SJSA1 (cell line): ENCODE measurements at regions not wholly inside any gene's neighbourhood (a gene's known extent, or its start where the extent isn't known, plus 50 kb on each side); places are given as distances from the start of the nearest gene placed in this dataset.

ENCODE experiments used
- DNase-seq, 2 experiments: peaks; one replicate each; pipeline ENCODE4 v3.0.0-alpha.2; 2015 to 2020; ENCODE audit warnings: low spot score in 2 of 2, low read depth in 1 of 2
- H3K27ac ChIP-seq: fragments of 250-450 bp; sonication (Bioruptor Pico); 2 replicates; pipeline ENCODE4 v1.5.1; 2020; ENCODE audit warnings: mild to moderate bottlenecking, moderate library complexity
- H3K27me3 ChIP-seq: fragments of 250-450 bp; sonication (Bioruptor Pico); replicated peaks from 2 replicates; pipeline ENCODE4 v1.5.1; 2020; ENCODE audit warnings: mild to moderate bottlenecking, moderate library complexity
- H3K36me3 ChIP-seq: fragments of 250-450 bp; sonication (Bioruptor Pico); 2 replicates; pipeline ENCODE4 v1.5.1; 2020; ENCODE audit warnings: mild to moderate bottlenecking
- H3K4me1 ChIP-seq: fragments of 250-450 bp; sonication (Bioruptor Pico); replicated peaks from 2 replicates; pipeline ENCODE4 v1.6.1; 2021; ENCODE audit warnings: mild to moderate bottlenecking
- H3K4me3 ChIP-seq: fragments of 250-450 bp; sonication (Bioruptor Pico); 2 replicates; pipeline ENCODE4 v1.5.1; 2020; ENCODE audit warnings: mild to moderate bottlenecking
- H3K9me3 ChIP-seq: fragments of 250-450 bp; sonication (Bioruptor Pico); replicated peaks from 2 replicates; pipeline ENCODE4 v1.5.1; 2020; ENCODE audit warnings: mild to moderate bottlenecking

DNA sequence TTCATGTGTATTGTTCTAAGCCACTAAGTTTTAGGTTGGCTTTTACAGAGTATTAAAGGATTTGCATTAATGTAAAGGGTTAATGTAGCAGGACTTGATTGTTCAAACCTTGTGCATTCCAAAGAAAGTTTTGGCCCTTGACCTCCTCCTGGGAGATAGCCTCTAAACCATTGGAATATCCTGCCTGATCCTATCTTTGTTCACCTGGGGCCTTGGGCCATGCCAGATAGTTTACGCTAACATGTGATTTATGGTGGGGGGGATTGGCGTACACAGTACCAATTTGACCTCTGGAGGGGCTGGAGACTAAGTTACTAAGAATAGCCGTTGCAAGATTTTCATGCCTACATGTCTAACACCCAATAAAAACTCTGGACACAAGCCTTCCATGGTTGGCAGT is 1002.7 kb upstream of the PABPC4L start:
- Histone ChIP-seq H3K36me3 (no peaks in the 10 kb centered on the region), H3K4me1 (no peaks in the 10 kb centered on the region), H3K27me3 (no peaks in the 10 kb centered on the region), H3K4me3 (no peak overlapping the region), H3K9me3 (no peaks in the 10 kb centered on the region), H3K27ac (no peak overlapping the region)
- no peak for DNase-seq

DNA sequence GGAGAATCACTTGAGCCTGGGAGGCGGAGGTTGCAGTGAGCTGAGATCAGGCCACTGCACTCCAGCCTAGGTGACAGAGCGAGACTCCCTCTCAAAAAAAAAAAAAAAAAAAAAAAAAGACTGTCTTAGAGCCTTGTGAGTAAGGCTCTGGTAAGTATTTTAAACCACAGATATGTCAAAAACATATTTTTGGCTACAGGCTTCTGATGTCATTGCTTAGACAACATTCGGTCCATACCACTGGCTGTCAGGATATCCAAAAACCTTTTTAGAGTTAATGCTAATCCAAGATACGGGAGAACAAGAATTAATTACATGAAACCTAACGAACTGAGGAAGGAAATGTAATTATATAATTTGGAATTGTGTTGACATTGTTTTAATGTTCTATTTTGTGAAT is 999.5 kb upstream of the PABPC4L start:
- Histone ChIP-seq H3K4me1 (no peaks in the 10 kb centered on the region), H3K9me3 (no peaks in the 10 kb centered on the region), H3K4me3 (no peak overlapping the region), H3K27ac (no peak overlapping the region), H3K36me3 (no peaks in the 10 kb centered on the region), H3K27me3 (no peaks in the 10 kb centered on the region)
- no peak for DNase-seq

DNA sequence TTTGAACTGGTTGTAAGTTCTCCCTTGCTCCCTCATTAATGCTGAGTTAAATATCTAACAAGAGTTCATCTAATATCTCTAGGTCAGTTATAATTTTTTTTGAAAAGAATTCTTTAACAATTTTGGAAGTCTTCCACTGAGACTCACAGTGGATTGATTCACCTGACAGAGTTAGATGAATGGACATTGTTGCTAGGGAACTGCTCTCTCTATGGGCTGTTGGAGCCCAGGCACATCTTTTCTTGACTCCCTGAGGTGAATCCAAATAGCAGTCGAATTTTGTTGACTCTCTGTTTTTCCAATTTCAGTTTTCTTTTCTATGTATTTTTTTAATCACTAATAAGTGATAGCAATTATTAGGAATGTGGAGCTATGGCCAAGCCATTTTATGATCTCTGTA is 996.1 kb upstream of the PABPC4L start:
- no peak for DNase-seq
- no peak overlapping the region for H3K4me3 ChIP-seq
- H3K4me1 ChIP-seq, result no peaks in the 10 kb centered on the region
- no peaks in the 10 kb centered on the region for H3K9me3 ChIP-seq
- H3K36me3 ChIP-seq, result no peaks in the 10 kb centered on the region
- H3K27me3 ChIP-seq, result no peaks in the 10 kb centered on the region
- no peak overlapping the region for H3K27ac ChIP-seq

DNA sequence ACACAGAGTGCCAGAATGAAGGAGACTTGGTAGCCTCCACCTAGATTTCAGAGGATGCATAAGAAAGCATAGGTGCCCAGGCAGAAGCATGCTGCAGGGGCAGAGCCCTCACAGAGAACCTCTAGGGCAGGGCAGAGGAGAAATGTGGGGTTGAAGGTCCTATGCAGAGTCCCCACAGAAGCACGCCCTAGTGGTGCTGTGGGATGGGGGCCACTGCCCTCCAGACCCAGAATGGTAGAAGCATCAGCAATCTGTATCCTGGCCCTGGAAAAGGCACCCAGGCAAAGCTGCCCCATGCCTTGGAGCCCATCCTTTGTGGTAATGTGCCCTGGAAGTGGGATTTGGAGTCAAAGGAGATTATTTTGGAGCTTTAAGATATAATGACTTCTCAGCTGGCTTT is 992.9 kb upstream of the PABPC4L start:
- Histone ChIP-seq H3K9me3 (no peaks in the 10 kb centered on the region), H3K4me1 (no peaks in the 10 kb centered on the region), H3K36me3 (no peaks in the 10 kb centered on the region), H3K27ac (no peak overlapping the region), H3K4me3 (no peak overlapping the region), H3K27me3 (no peaks in the 10 kb centered on the region)
- no peak for DNase-seq

DNA sequence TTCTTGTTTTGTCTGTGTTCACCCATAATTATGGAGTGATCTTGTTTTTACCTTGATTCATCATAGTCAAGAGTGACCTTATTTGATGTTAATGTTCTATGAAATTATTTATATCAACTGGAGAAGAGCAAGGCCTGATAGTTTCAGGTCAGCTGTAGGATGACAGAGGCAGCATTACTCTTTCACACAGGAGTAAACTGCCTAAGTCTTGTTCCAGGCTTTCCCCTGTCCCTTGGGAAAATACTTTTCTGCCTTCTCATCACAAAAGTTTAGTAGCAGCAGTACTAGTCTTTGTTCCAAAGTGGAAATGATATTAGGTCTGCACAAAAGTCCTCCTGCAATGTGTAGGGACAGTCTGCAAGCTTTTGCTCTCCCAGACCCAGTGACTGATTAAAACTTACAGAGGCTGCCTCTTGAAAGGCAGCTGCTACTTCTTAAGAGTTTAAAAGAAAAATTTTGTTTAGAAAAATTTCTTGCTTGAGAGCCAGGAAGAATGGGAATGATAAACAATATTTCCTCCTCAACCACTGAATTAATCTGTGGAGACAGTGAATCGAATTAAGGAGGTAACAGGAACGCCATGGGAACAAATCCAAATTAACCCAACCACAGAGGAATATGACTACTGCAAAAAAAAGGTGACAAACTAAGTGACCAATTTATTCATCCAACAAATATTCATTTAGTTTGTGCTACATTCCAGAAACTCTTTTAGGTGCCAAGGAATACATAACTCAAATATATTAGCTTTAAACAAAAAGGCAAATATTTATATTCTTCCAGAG is 991.4 kb upstream of the PABPC4L start:
- Histone ChIP-seq H3K27me3 (no peaks in the 10 kb centered on the region), H3K4me3 (no peak overlapping the region), H3K4me1 (no peaks in the 10 kb centered on the region), H3K36me3 (no peaks in the 10 kb centered on the region), H3K9me3 (no peaks in the 10 kb centered on the region), H3K27ac (no peak overlapping the region)
- DNase-seq, result no peak

DNA sequence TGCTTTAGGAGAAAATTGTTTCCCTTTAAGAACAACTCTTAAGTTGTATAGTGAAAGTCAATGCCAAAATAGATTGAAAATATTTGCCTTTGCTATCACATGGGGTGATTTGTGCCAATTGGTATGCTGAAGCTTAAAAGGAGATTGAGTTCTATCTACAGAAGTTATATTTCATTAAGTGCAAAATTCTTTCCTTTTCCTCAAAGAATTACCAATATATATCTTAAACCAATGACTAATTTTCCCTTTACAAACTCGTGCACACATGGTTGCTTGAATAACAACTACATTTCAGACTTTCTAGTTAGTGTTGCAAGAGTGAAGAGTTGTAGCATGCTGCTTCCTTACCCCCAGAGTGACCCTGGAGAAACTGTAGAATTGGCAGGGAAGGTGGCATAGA is 990.0 kb upstream of the PABPC4L start:
- no peaks in the 10 kb centered on the region for H3K36me3 ChIP-seq
- no peak overlapping the region for H3K27ac ChIP-seq
- H3K4me3 ChIP-seq, result no peak overlapping the region
- H3K27me3 ChIP-seq, result no peaks in the 10 kb centered on the region
- DNase-seq, result no peak
- no peaks in the 10 kb centered on the region for H3K9me3 ChIP-seq
- no peaks in the 10 kb centered on the region for H3K4me1 ChIP-seq

DNA sequence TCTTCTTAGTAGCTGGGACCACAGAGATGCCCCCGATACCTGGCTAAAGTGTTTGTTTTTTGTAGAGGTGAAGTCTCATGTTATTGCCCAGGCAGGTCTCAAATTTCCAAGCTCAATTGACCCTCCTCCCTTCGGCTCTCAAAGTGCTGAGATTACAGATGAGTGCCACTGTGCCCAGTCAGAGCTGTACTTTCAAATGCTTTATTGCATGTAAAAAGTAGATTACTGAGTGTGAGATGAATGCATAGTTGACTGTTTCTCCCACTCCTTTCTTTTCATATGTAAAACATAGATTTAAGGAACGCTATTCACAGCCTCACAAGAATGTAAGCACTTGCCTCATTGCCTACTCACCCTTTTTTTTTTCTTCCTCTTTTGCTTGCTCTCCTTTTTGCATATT is 984.4 kb upstream of the PABPC4L start:
- no peaks in the 10 kb centered on the region for H3K4me1 ChIP-seq
- no peaks in the 10 kb centered on the region for H3K27me3 ChIP-seq
- no peaks in the 10 kb centered on the region for H3K36me3 ChIP-seq
- no peak overlapping the region for H3K4me3 ChIP-seq
- DNase-seq, result no peak
- no peaks in the 10 kb centered on the region for H3K9me3 ChIP-seq
- H3K27ac ChIP-seq, result no peak overlapping the region

DNA sequence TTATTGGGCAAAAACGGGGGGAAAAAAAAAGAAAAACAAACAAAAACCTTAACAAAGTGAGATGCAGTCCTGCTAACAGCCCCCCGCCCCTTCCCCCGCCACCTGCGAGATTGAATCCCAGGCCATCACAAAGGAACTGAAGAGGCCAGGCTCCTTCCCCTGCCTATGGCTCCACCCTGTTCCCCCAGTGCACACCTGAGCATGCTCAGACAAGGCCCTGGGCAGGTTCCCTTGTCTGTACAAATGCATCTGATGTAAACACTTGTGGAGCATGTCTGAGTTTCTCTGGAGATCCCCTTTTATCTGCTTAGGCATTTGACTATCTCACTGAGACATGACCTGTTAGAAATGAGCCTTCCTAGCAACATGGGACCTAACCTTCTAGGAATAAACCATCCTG is 983.7 kb upstream of the PABPC4L start:
- Histone ChIP-seq H3K36me3 (no peaks in the 10 kb centered on the region), H3K27me3 (no peaks in the 10 kb centered on the region), H3K27ac (no peak overlapping the region), H3K4me3 (no peak overlapping the region), H3K9me3 (no peaks in the 10 kb centered on the region), H3K4me1 (no peaks in the 10 kb centered on the region)
- DNase-seq, result no peak

DNA sequence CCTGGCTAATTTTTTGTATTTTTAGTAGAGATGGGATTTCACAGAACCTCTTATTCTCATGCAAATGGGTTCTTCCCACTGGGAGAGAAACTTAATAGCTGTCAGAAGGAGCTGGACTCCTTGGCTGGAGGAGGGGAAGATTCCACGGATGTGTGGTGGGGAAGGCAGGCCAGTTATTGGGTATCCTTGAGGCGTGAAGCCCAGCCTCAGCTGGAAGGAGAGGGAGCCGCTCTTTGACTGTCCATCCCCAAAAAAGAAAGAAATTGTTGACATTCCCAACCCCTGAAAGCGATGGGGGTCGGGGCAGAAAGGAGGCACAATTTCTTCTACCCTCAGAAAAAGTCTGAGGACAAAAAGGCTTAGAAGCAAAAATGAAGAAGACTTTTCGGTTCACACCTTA is 983.1 kb upstream of the PABPC4L start:
- Histone ChIP-seq H3K27ac (no peak overlapping the region), H3K4me3 (no peak overlapping the region), H3K36me3 (no peaks in the 10 kb centered on the region), H3K27me3 (no peaks in the 10 kb centered on the region), H3K4me1 (no peaks in the 10 kb centered on the region), H3K9me3 (no peaks in the 10 kb centered on the region)
- no peak for DNase-seq

DNA sequence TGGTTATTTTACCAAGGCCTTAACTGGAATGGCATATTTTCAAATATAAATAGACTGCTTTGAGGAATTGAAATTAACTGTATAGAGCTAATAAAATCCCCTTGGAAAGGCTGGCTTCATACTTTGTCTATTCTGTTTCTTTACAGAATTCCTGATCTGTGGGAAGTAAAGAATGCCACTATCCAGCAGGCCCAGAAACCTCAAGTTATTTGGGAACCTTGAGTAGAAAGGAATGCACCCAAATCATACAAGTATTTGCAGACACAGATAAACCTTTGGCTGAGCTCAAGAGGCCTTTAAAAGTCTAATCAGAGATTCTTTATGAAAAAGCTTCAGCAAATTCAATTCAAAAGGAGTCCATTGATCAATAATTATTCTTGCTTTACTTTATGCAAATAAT is 975.7 kb upstream of the PABPC4L start:
- H3K4me3 ChIP-seq, result no peak overlapping the region
- H3K36me3 ChIP-seq, result no peaks in the 10 kb centered on the region
- no peaks in the 10 kb centered on the region for H3K27me3 ChIP-seq
- no peak for DNase-seq
- no peaks in the 10 kb centered on the region for H3K4me1 ChIP-seq
- no peak overlapping the region for H3K27ac ChIP-seq
- no peaks in the 10 kb centered on the region for H3K9me3 ChIP-seq

DNA sequence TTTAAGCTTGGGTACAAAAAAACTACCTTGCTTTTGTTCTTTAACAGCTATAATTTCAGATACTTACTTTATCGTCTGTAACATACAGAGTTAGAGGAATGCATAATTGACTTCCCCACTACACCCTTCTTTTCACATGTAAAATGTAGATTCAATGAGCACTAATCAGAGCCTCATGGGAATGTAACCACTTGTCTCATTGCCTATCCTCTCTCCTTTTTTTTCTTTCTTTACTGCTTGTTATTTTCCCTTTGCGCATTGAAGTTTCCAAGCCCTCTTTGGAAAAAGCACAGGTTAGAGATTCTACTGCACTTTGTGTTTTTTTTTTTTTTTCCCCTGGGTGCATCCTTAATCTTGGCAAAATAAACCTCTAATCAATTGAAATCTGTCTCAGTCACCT is 965.1 kb upstream of the PABPC4L start:
- no peaks in the 10 kb centered on the region for H3K9me3 ChIP-seq
- no peaks in the 10 kb centered on the region for H3K36me3 ChIP-seq
- no peak overlapping the region for H3K27ac ChIP-seq

DNA sequence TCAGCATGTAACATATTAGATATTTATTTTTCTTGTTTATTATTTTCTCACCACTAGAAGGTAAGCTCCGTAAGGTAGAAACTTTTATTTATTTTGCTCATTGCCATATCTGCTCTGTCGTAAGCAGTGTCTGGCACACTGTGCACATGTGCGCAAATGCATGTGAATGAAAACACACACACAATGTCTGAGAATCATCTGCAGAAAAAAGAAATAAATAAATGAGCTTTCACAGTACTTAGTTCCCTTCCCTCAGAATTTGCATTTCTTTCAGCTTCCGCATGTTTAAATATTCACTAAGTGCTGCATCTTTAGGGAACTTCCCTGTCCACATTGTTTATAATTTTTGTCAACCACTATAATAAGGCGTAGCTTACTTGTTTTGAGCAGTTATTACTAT is 963.0 kb upstream of the PABPC4L start:
- Histone ChIP-seq H3K4me3 (no peak overlapping the region), H3K9me3 (no peaks in the 10 kb centered on the region), H3K4me1 (no peaks in the 10 kb centered on the region), H3K27me3 (no peaks in the 10 kb centered on the region), H3K27ac (no peak overlapping the region), H3K36me3 (no peaks in the 10 kb centered on the region)
- DNase-seq, result no peak

More for the DNA sequence above, 965.1 kb upstream of the PABPC4L start:
- no peak for DNase-seq
- H3K27me3 ChIP-seq, result no peaks in the 10 kb centered on the region
- H3K4me3 ChIP-seq, result no peak overlapping the region
- no peaks in the 10 kb centered on the region for H3K4me1 ChIP-seq

DNA sequence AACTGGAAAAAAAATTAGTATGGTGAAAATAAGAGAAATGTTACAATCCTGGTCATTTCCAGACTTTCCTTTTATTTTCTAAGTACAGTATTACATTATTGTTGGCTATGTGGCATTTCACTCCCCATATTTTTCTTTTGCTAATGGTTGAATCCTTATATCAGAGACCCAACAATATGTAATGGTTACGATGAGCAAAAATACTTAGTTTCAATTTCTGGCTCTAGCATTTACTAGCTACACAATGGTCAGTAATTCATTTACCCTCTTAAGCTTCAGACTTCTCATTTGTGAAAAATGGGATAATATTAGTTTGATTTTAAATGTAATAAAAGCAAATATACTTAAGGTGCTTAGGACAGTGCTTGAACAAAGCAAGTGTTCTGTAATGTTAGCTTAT is 942.9 kb upstream of the PABPC4L start:
- no peaks in the 10 kb centered on the region for H3K36me3 ChIP-seq
- H3K27me3 ChIP-seq, result no peaks in the 10 kb centered on the region
- H3K9me3 ChIP-seq, result no peaks in the 10 kb centered on the region
- H3K4me1 ChIP-seq, result no peaks in the 10 kb centered on the region
- DNase-seq, result no peak
- H3K4me3 ChIP-seq, result no peak overlapping the region
- no peak overlapping the region for H3K27ac ChIP-seq

DNA sequence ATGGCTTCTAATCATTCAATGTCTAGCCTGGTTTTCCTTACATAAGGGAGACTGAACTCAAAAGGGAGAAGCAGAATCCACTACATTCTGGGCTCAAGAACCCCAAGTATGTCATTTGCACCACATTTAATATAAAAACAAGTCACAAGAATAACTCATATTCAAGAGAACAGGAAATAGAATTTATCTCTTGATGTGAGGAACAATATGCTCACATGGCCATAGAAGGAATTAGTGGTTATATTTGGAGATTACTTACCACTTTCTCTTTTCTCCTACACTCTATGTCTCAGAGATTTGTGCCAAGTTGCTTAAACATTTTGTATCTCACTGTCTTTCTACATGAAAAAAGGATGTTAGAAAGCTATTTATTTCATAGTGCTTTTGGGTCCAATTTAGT is 922.6 kb upstream of the PABPC4L start:
- Histone ChIP-seq H3K4me3 (no peak overlapping the region), H3K36me3 (no peaks in the 10 kb centered on the region), H3K27me3 (no peaks in the 10 kb centered on the region), H3K4me1 (no peaks in the 10 kb centered on the region), H3K27ac (no peak overlapping the region), H3K9me3 (no peaks in the 10 kb centered on the region)
- DNase-seq, result no peak

DNA sequence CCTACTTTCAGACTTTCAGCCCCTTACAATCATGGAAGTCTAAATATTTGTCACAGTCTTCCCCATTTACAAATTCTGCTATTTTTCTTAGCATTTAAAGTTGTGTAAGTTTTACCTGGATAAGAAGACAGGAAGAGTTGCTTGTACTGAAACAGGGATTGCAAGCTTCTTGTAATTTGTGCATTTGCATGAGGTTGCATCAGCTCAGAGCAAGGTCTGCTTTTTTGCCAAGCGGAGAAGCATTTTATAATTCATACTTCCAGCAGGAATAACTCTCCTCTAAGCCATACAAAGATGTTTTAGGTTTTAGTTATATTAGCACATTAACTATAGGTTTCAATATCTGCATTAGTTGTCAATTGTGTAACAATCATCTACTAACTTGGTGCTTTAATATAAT is 922.0 kb upstream of the PABPC4L start:
- Histone ChIP-seq H3K4me1 (no peaks in the 10 kb centered on the region), H3K27me3 (no peaks in the 10 kb centered on the region), H3K36me3 (no peaks in the 10 kb centered on the region), H3K4me3 (no peak overlapping the region), H3K9me3 (no peaks in the 10 kb centered on the region), H3K27ac (no peak overlapping the region)
- DNase-seq, result no peak
